ENCODE measurements at regions not wholly inside any gene's neighbourhood (a gene's known extent, or its start where the extent isn't known, plus 50 kb on each side); places are given as distances from the start of the nearest gene placed in this dataset.

DNA sequence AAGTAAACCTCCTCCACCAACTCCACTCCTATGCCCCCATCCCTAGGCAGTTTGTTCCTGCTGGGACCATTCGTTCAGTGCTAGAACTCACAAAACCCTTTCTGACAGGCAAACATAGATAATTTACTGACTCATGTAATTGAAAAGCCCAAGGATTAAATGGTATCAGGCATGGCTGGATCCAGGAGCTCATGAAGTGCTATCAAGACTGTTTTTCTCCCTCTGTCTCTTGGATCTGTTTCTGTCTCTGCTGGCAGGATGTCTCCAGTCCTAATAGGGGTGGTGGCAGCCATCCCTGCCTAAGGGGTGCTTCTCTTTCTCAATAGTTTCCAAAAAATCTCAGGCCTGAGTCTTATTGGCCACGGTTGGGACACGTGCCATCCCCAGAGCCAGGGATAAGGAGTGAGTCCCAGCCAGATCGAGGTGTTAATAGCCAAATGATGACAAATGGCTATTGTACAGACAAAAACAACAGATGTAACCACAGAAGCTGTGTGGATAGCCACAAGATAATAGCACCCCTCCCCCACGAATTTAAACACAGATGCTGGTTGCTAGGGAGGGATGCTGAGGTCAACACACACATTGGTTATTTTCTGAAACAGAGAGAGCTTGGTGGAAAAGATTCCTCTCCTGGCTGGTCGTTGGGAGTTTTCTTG is 168.6 kb downstream of the SHQ1 start (continued):
- TF ChIP-seq, protein P1, sequence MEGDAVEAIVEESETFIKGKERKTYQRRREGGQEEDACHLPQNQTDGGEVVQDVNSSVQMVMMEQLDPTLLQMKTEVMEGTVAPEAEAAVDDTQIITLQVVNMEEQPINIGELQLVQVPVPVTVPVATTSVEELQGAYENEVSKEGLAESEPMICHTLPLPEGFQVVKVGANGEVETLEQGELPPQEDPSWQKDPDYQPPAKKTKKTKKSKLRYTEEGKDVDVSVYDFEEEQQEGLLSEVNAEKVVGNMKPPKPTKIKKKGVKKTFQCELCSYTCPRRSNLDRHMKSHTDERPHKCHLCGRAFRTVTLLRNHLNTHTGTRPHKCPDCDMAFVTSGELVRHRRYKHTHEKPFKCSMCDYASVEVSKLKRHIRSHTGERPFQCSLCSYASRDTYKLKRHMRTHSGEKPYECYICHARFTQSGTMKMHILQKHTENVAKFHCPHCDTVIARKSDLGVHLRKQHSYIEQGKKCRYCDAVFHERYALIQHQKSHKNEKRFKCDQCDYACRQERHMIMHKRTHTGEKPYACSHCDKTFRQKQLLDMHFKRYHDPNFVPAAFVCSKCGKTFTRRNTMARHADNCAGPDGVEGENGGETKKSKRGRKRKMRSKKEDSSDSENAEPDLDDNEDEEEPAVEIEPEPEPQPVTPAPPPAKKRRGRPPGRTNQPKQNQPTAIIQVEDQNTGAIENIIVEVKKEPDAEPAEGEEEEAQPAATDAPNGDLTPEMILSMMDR (IDR thresholded peaks at IDR 0.05; ENCODE audit: control extremely low read depth in 1 of 3, insufficient read depth in 1 of 3, low read depth in 1 of 3, low read length in 3 of 3) = no peak
- no peak for TF ChIP-seq JUND (IDR thresholded peaks at IDR 0.05; ENCODE audit: low read length)
- no peak for TF ChIP-seq SP1 (IDR thresholded peaks at IDR 0.05; ENCODE audit: low read depth, low read length)

All from H1 (cell line).